22Rv1 (cell line): ENCODE measurements at regions not wholly inside any gene's neighbourhood (a gene's known extent, or its start where the extent isn't known, plus 50 kb on each side); places are given as distances from the start of the nearest gene placed in this dataset.
"Not testable (repeated sequence)": the region's sequence is repeated elsewhere in the genome, so short reads cannot be mapped to it uniquely, and the experiment has no call there.

ENCODE experiments used
- ZFX ChIP-seq: fragments of 450-650 bp; IDR thresholded peaks from 2 replicates; pipeline ENCODE4 v1.6.1; 2017; ENCODE audit warnings: antibody characterized with exemption, borderline replicate concordance
- TF ChIP-seq, protein P1 (sequence below): fragments of 450-650 bp; IDR thresholded peaks from 2 replicates; pipeline ENCODE4 v1.5.1; 2017; ENCODE audit warnings: mild to moderate bottlenecking

GRCh38 chr5:152741126-152741525, 336.0 kb upstream of the NMUR2 start:
- TF ChIP-seq, protein P1, sequence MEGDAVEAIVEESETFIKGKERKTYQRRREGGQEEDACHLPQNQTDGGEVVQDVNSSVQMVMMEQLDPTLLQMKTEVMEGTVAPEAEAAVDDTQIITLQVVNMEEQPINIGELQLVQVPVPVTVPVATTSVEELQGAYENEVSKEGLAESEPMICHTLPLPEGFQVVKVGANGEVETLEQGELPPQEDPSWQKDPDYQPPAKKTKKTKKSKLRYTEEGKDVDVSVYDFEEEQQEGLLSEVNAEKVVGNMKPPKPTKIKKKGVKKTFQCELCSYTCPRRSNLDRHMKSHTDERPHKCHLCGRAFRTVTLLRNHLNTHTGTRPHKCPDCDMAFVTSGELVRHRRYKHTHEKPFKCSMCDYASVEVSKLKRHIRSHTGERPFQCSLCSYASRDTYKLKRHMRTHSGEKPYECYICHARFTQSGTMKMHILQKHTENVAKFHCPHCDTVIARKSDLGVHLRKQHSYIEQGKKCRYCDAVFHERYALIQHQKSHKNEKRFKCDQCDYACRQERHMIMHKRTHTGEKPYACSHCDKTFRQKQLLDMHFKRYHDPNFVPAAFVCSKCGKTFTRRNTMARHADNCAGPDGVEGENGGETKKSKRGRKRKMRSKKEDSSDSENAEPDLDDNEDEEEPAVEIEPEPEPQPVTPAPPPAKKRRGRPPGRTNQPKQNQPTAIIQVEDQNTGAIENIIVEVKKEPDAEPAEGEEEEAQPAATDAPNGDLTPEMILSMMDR: not testable (repeated sequence)
- not testable (repeated sequence) for TF ChIP-seq ZFX
